ENCODE measurements at regions not wholly inside any gene's neighbourhood (a gene's known extent, or its start where the extent isn't known, plus 50 kb on each side); places are given as distances from the start of the nearest gene placed in this dataset.

DNA sequence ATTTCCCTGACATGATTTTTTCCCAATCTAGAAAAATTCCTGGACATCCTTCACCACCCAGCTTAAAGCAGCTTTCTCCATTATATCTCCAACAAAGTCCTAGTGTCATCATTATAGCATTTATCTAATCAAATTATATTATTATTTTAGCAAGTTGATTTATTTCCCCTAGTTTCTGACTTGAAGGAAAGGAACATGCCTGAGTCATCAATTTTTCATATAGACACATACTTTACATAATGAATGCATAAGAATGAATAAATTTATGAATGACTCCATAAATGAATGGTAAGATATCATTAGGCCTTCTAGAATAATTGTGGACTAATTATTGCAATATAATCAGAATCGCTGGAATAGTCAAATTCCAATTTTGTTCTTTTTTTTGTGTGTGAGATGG lies 79.4 kb upstream of the COL11A1 start:
- TF ChIP-seq, protein P1, sequence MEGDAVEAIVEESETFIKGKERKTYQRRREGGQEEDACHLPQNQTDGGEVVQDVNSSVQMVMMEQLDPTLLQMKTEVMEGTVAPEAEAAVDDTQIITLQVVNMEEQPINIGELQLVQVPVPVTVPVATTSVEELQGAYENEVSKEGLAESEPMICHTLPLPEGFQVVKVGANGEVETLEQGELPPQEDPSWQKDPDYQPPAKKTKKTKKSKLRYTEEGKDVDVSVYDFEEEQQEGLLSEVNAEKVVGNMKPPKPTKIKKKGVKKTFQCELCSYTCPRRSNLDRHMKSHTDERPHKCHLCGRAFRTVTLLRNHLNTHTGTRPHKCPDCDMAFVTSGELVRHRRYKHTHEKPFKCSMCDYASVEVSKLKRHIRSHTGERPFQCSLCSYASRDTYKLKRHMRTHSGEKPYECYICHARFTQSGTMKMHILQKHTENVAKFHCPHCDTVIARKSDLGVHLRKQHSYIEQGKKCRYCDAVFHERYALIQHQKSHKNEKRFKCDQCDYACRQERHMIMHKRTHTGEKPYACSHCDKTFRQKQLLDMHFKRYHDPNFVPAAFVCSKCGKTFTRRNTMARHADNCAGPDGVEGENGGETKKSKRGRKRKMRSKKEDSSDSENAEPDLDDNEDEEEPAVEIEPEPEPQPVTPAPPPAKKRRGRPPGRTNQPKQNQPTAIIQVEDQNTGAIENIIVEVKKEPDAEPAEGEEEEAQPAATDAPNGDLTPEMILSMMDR (IDR thresholded peaks at IDR 0.05) = no peak

DNA sequence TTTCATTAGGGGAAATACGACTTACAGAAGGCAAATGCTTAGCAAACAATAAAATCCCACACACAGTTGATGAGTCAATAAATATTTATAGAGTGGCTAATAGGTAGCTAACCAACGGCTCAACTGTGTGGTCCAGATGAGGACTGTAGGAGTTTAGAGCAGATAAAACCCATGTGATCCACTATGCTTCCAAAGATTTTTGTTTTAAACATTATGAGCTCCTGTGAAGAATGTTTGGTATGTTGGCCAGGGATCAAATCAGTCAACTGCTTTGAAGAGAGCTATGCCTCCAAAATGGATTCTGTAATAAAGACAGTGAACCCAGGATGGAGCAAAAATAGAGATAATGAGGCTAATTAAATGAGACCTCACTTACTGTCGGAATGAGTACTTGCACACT lies 72.3 kb upstream of the COL11A1 start:
- TF ChIP-seq, protein P1 (IDR thresholded peaks at IDR 0.05) = no peak

DNA sequence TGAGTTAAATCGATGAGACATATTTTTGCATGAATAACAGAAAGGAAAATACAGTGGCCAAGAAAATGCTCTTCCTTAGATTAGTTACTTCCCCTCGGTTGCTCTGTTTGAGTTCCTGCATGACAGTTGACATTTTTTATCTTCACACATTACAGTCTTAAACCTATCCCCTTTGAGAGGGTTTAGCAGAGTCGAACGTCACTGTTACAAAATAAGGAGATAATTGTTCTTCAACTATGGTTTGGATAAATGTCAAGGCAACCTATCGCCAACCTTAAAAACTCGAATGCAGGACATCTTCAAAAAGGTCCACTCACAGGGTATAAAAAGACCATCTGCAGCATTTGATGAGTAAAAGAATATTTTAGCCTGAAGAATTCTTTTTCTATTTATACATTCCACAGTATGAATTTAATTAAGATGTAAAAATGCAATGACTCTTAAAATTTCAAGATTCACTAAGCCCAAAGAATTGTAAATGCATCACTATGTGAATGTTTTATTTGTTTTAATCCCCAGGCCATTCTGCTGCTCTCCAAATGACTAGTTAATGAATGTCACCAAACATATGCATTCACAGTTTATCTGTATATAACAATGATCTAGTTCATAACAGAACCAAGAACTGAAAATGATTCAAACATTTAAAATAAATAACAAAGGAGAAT lies 68.9 kb upstream of the COL11A1 start:
- TF ChIP-seq, protein P1 (IDR thresholded peaks at IDR 0.05) = no peak

DNA sequence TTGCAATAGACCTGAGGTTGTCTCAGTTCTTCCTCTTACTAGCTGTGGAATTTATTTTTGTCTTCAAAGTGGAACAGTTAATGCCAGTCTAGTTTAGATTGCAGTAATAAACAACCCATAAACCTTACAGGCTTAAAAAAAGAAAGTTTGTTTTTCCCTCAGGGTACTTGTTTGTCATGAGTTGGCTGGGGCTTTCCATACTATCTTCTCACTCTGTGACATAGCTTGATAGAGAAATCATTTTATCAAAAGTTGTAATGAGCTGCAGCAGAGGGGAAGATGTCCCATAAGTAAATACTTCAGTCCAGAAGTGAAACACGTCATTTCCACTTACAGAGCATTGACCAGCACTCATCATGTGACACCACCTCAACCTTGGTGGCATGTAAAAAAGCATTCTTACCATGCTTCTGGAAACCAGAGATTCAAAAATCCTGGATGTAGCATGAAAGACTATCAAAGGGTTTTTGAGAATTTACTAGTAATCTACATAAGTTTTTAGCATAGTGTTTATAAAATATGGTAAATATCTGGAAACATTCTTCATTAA lies 62.8 kb upstream of the COL11A1 start:
- TF ChIP-seq, protein P1 (IDR thresholded peaks at IDR 0.05) = no peak

DNA sequence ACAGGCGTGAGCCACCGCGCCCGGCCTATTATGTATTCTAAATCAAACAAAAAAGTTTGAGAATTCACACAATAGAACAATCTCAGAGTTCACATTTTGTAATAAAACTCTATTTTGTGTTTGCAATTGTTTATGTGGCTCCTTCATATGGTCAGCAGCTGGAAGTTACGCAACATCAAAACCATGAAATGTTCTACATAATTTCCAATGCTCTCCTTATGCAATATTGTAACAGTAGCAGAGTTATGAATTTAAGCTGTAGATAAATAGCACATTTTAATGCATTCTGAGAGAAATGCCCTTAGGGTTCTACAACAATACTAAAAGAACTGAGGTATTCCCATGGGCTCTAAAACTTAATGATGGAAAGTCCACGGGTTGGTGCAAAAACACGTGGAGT lies 62.3 kb upstream of the COL11A1 start:
- TF ChIP-seq, protein P1 (IDR thresholded peaks at IDR 0.05) = no peak

DNA sequence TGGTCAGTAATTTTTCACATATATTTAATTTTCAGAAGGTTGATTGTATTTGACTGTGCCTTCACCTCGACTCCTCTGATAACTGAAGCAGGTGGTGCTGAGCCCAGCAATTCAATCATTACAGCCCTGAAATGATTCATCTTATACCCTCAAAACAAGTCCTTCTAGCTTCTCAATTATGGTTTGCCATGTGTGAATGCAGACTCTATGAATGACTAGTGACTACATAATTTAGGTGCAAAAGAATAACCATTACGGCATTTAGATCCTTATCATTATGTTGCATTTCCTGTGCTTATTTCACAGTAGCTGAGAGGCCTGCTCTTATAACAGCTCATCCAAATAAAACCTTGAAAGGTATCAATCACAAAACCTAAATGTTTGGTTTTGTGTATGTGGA lies 54.0 kb upstream of the COL11A1 start:
- TF ChIP-seq, protein P1 (IDR thresholded peaks at IDR 0.05) = no peak

DNA sequence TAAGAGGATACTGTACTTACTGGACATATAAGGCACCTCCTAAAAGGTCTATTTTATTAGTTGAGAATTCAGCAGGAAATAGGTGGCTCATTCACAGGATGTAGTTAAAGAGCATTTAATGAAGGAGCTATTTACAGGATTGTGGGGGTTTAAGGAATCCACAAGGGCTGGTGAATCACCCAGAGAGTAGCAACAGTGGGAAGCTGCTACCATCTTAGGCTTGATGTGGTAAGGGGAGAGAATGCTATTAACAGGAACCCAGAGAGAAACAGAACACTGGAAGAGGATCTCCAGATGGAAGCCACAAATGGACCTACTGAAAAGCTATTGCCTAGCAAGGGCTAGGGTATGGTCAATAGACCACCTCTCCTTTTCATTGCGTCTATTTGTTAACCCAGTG lies 52.0 kb upstream of the COL11A1 start:
- TF ChIP-seq, protein P1 (IDR thresholded peaks at IDR 0.05) = no peak
